Ishikawa (cell line): ENCODE measurements at regions not wholly inside any gene's neighbourhood (a gene's known extent, or its start where the extent isn't known, plus 50 kb on each side); places are given as distances from the start of the nearest gene placed in this dataset.

Experiments used
- EGR1 ChIP-seq: IDR thresholded peaks from 2 replicates; pipeline ENCODE4 v1.6.1; 2012
- YY1 ChIP-seq: IDR thresholded peaks from 2 replicates; pipeline ENCODE4 v1.6.1; 2012; ENCODE audit warnings: low read depth

DNA sequence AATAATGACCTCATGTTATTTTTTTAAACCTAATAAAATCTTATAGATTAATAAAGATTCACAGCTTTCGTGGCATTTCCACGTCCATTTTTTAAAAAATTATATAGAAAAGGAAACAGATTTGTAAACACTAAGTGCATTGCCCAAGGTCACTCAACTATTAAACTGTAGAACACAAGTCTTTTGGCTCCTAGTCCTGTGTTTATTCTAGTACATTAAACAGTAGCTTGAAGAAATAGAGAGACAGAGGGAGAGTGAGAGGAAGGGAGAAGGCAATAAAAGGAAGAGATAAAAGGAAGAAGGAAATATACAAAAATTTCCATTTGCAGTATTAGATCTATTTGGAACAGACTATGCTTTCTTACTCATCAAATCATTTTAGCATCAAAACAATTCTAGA, 586.7 kb upstream of the CITED2 start:
- no peak for TF ChIP-seq EGR1
- no peak for TF ChIP-seq YY1
